B cell (primary cell): ENCODE measurements at regions not wholly inside any gene's neighbourhood (a gene's known extent, or its start where the extent isn't known, plus 50 kb on each side); places are given as distances from the start of the nearest gene placed in this dataset.

Experiments
- ATAC-seq: fragments of 200-7000 bp; cut with Tn5 transposase; one replicate; pipeline ENCODE4 v1.10.0; 2021; ENCODE audit warnings: low read depth, mild to moderate bottlenecking, moderate number of reproducible peaks, moderate library complexity
- CTCF ChIA-PET: fragments of 350-600 bp; sonication (Branson Sonifier 250); formaldehyde crosslinking; loops from one replicate; lab custom pipeline; 2021; ENCODE audit warnings: antibody characterized with exemption, inconsistent platforms; lab: Charles Lee
- POLR2A ChIA-PET: fragments of 350-600 bp; sonication (Branson Sonifier 250); formaldehyde crosslinking; loops from one replicate; lab custom pipeline; 2021; ENCODE audit warnings: antibody characterized with exemption; lab: Charles Lee
- DNase-seq: peaks from one replicate; pipeline ENCODE4 v3.0.0; 2013
- H2AFZ ChIP-seq: 2 replicates; pipeline ENCODE4 v1.6.1; 2012; ENCODE audit warnings: mild to moderate bottlenecking, low read depth, low read length; ENCODE audit not compliant: insufficient read depth, poor library complexity, severe bottlenecking
- H3K27ac ChIP-seq, 2 donors: 1 replicate in 1 of 2; 2 replicates in 1 of 2; pipeline ENCODE4 v1.5.1; 2012 to 2013; ENCODE audit warnings: low read length in 2 of 2, mild to moderate bottlenecking in 2 of 2, moderate library complexity in 1 of 2
- H3K27me3 ChIP-seq, 4 experiments: fragments of 200-600 bp in 1 of 4; sonication (generic) in 1 of 4; replicated peaks in 1 of 4; 1 replicate in 2 of 4; 2 replicates in 2 of 4; pipeline versions ENCODE4 v1.6.1 to v1.7.0; 2013 to 2016; ENCODE audit warnings: low read length in 3 of 4, mild to moderate bottlenecking in 2 of 4, mixed read lengths in 1 of 4, moderate library complexity in 1 of 4; ENCODE audit not compliant: insufficient read depth in 4 of 4, control insufficient read depth in 3 of 4; ENCODE audit errors: control extremely low read depth in 1 of 4
- H3K36me3 ChIP-seq, 2 experiments: replicated peaks in 1 of 2; 1 replicate in 1 of 2; 2 replicates in 1 of 2; pipeline versions ENCODE4 v1.6.1 to v1.7.1; 2013; ENCODE audit warnings: low read length in 1 of 2; ENCODE audit not compliant: insufficient read depth in 2 of 2, control insufficient read depth in 1 of 2; ENCODE audit errors: control extremely low read depth in 1 of 2, extremely low read depth in 1 of 2
- H3K4me1 ChIP-seq, 2 donors: fragments of 200-600 bp in 1 of 2; sonication (generic) in 1 of 2; 1 replicate in 1 of 2; 2 replicates in 1 of 2; pipeline versions ENCODE4 v1.5.1 to v1.6.1; 2013 to 2017; ENCODE audit warnings: low read length in 2 of 2; ENCODE audit not compliant: control insufficient read depth in 2 of 2, insufficient read depth in 2 of 2
- H3K4me2 ChIP-seq: replicated peaks from 2 replicates; pipeline ENCODE3; 2012; ENCODE audit warnings: mild to moderate bottlenecking, low read depth, low read length; ENCODE audit not compliant: poor library complexity, severe bottlenecking
- H3K4me3 ChIP-seq, 5 experiments: fragments of 200-600 bp in 1 of 5; sonication (generic) in 1 of 5; 1 replicate in 3 of 5; 2 replicates in 2 of 5; pipeline versions ENCODE4 v1.5.1 to v1.7.0; 2011 to 2016; ENCODE audit warnings: low read length in 4 of 5, mild to moderate bottlenecking in 4 of 5, low read depth in 2 of 5, control low read depth in 1 of 5, moderate library complexity in 1 of 5; ENCODE audit not compliant: insufficient read depth in 1 of 5; ENCODE audit errors: control extremely low read depth in 1 of 5, extremely low read depth in 1 of 5
- H3K79me2 ChIP-seq: fragments of 200-600 bp; sonication (generic); one replicate; pipeline ENCODE4 v1.6.0; 2016; ENCODE audit warnings: low read length; ENCODE audit not compliant: control insufficient read depth, insufficient read depth
- H3K9ac ChIP-seq: fragments of 200-600 bp; sonication (generic); 2 replicates; pipeline ENCODE4 v1.6.1; 2017; ENCODE audit warnings: mild to moderate bottlenecking, low read length, moderate library complexity
- H3K9me3 ChIP-seq, 3 donors: one replicate each; pipeline versions ENCODE4 v1.6.1 to v1.7.1; 2013; ENCODE audit warnings: low read length in 2 of 3; ENCODE audit not compliant: control insufficient read depth in 2 of 3, insufficient read depth in 1 of 3; ENCODE audit errors: control extremely low read depth in 1 of 3
- H4K20me1 ChIP-seq: 2 replicates; pipeline ENCODE4 v1.6.0; 2012; ENCODE audit warnings: mild to moderate bottlenecking, low read length; ENCODE audit not compliant: insufficient read depth, control insufficient read depth, poor library complexity, severe bottlenecking
- H3K27ac Mint-ChIP-seq: one replicate; pipeline ENCODE4 v1.8.0; 2021; ENCODE audit warnings: mixed read lengths
- H3K27me3 Mint-ChIP-seq: one replicate; pipeline ENCODE4 v1.8.0; 2021; ENCODE audit warnings: mixed read lengths
- H3K4me1 Mint-ChIP-seq: one replicate; pipeline ENCODE4 v1.8.0; 2021; ENCODE audit warnings: mixed read lengths
- H3K4me3 Mint-ChIP-seq: one replicate; pipeline ENCODE4 v1.8.0; 2021; ENCODE audit warnings: mixed read lengths
- H3K9me3 Mint-ChIP-seq: one replicate; pipeline ENCODE4 v1.8.0; 2022; ENCODE audit warnings: mixed read lengths; ENCODE audit not compliant: insufficient read depth
- CTCF ChIP-seq: fragments of 200-600 bp; IDR thresholded peaks from one replicate; pipeline ENCODE4 v1.8.0; 2022; ENCODE audit warnings: antibody characterized with exemption, mild to moderate bottlenecking
- EZH2 ChIP-seq: IDR thresholded peaks from 2 replicates; pipeline ENCODE4 v1.6.1; 2012; ENCODE audit warnings: borderline replicate concordance, low read depth, mild to moderate bottlenecking, moderate library complexity, low read length; ENCODE audit not compliant: insufficient read depth, poor library complexity, severe bottlenecking
- WGBS: methylation state at CpG from one replicate; pipeline ENCODE4 v1.1.5; 2013; ENCODE audit warnings: missing lambda C conversion rate; ENCODE audit not compliant: insufficient coverage; 5-methylcytosine and 5-hydroxymethylcytosine counted together
- intact Hi-C: fragments of 100-400 bp; cut with micrococcal nuclease; formaldehyde crosslinking; loops from one replicate; pipeline ENCODE4 v1.10.0; 2022

DNA sequence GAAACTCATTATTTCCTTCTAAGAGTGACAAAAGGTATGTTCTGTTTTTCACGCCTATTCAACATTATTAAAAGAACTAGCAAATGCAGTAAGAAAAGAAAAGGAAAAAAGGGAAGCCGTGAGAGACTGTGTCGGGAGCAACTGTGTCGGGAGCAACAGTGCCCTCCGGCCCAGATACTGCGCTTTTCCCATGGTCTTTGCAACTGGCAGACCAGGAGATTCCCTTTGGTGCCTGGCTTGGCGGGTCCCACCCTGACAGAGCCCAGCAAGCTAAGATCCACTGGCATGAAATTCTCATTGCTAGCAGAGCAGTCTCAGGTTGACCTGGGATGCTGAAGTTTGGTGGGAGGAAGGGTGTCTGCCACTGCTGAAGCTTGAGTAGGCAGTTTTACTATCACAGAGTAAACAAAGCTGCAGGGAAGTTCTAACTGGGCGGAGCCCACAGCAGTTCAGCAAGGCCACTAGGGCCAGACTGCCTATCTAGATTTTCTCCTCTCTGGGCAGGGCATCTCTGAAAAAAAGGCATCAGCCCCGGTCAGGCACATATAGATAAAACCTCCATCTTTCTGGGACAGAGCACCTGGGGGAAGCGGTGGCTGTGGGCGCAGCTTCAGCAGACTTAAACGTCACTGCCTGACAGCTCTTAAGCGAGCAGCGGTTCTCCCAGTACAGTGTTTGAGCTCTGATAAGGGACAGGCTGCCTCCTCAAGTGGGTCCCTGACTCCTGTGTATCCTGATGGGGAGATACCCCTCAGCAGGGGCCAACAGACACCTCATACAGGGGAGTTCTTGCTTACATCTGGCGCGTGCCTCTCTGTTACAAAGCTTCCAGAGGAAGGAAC is 1237.4 kb upstream of the CDH18 start:
- H3K4me2 ChIP-seq = no peak overlapping the region
- H3K79me2 ChIP-seq = no peaks in the 10 kb centered on the region
- ATAC-seq = no peak
- H3K4me1 ChIP-seq = no peaks in the 10 kb centered on the region
- Mint-ChIP-seq H3K4me3 (no peak overlapping the region), H3K4me1 (no peaks in the 10 kb centered on the region), H3K27me3 (no peaks in the 10 kb centered on the region), H3K9me3 (no peaks in the 10 kb centered on the region), H3K27ac (no peak overlapping the region)
- no peak overlapping the region for H3K9ac ChIP-seq
- H3K9me3 ChIP-seq = peaks cover 0 to 7% (median 0%) of the 10 kb centered on the region in 3 donors
- no peak overlapping the region for H3K27ac ChIP-seq
- TF ChIP-seq EZH2 (no peak), CTCF (no peak)
- no peaks in the 10 kb centered on the region for H4K20me1 ChIP-seq
- ChIA-PET CTCF (no interaction called here), POLR2A (no interaction called here)
- 95% methylated on average over 15 of the region's 16 CpGs for WGBS
- H3K36me3 ChIP-seq = no peaks in the 10 kb centered on the region
- no peak overlapping the region for H2AFZ ChIP-seq
- no peak overlapping the region for H3K4me3 ChIP-seq
- DNase-seq = no peak
- intact Hi-C loops = no loop called here
- no peaks in the 10 kb centered on the region for H3K27me3 ChIP-seq

GRCh38 chr5:21221616-21222015 is 1233.6 kb upstream of the CDH18 start:
- WGBS = no CpG with 5 or more reads among the region's 1 CpG
- DNase-seq (no peak), ATAC-seq (no peak)
- Mint-ChIP-seq H3K4me1 (no peaks in the 10 kb centered on the region), H3K27ac (no peak overlapping the region), H3K9me3 (no peaks in the 10 kb centered on the region), H3K27me3 (no peaks in the 10 kb centered on the region), H3K4me3 (no peak overlapping the region)
- Histone ChIP-seq H3K9ac (no peak overlapping the region), H3K9me3 (peaks cover 0 to 7% (median 0%) of the 10 kb centered on the region in 3 donors), H3K4me2 (no peak overlapping the region), H4K20me1 (no peaks in the 10 kb centered on the region), H2AFZ (no peak overlapping the region), H3K79me2 (no peaks in the 10 kb centered on the region), H3K36me3 (no peaks in the 10 kb centered on the region), H3K4me3 (no peak overlapping the region), H3K27ac (no peak overlapping the region), H3K4me1 (no peaks in the 10 kb centered on the region), H3K27me3 (no peaks in the 10 kb centered on the region)
- ChIA-PET CTCF (no interaction called here), POLR2A (no interaction called here)
- intact Hi-C loops = no loop called here
- TF ChIP-seq EZH2 (no peak), CTCF (no peak)
